ENCODE measurements at regions not wholly inside any gene's neighbourhood (a gene's known extent, or its start where the extent isn't known, plus 50 kb on each side); places are given as distances from the start of the nearest gene placed in this dataset.

GRCh38 chr16:52742052-52742451, 195.1 kb upstream of the TOX3 start:
- Histone ChIP-seq H3K9me3 (ENCODE audit: control insufficient read depth in 1 of 2, insufficient read depth in 1 of 2, low read length in 2 of 2) (no peaks in the 10 kb centered on the region), H3K36me3 (ENCODE audit: insufficient read depth, low read length) (no peaks in the 10 kb centered on the region), H3K27me3 (ENCODE audit: control insufficient read depth in 1 of 2, insufficient read depth in 2 of 2, low read length in 2 of 2) (no peaks in the 10 kb centered on the region), H3K4me3 (ENCODE audit: low read length) (no peak overlapping the region), H3K4me1 (ENCODE audit: insufficient read depth, low read length) (no peaks in the 10 kb centered on the region), H3K27ac (ENCODE audit: low read depth in 1 of 2, low read length in 2 of 2) (no peak overlapping the region)
- Mint-ChIP-seq H3K27ac (no peak overlapping the region), H3K27me3 (no peaks in the 10 kb centered on the region), H3K9me3 (peaks cover 3% of the 10 kb centered on the region), H3K4me1 (ENCODE audit: low read depth) (no peaks in the 10 kb centered on the region), H3K36me3 (ENCODE audit: low read depth) (no peaks in the 10 kb centered on the region), H3K4me3 (no peak overlapping the region)
- POLR2A ChIA-PET = no interaction called here
- CTCF ChIA-PET = no interaction called here
- intact Hi-C loops (cut with DNase I, micrococcal nuclease) = no loop called here
- TF ChIP-seq CTCF (IDR thresholded peaks at IDR 0.05) = no peak
- DNase-seq (no peak), ATAC-seq (ENCODE audit: poor library complexity) (no peak)

GRCh38 chr16:52741351-52741750, 194.4 kb upstream of the TOX3 start:
- ChIA-PET CTCF (no interaction called here), POLR2A (no interaction called here)
- Mint-ChIP-seq H3K36me3 (ENCODE audit: low read depth) (no peaks in the 10 kb centered on the region), H3K9me3 (peaks cover 3% of the 10 kb centered on the region), H3K27me3 (no peaks in the 10 kb centered on the region), H3K27ac (no peak overlapping the region), H3K4me1 (ENCODE audit: low read depth) (no peaks in the 10 kb centered on the region), H3K4me3 (no peak overlapping the region)
- Histone ChIP-seq H3K4me3 (ENCODE audit: low read length) (no peak overlapping the region), H3K36me3 (ENCODE audit: insufficient read depth, low read length) (no peaks in the 10 kb centered on the region), H3K4me1 (ENCODE audit: insufficient read depth, low read length) (no peaks in the 10 kb centered on the region), H3K9me3 (ENCODE audit: control insufficient read depth in 1 of 2, insufficient read depth in 1 of 2, low read length in 2 of 2) (no peaks in the 10 kb centered on the region), H3K27ac (ENCODE audit: low read depth in 1 of 2, low read length in 2 of 2) (no peak overlapping the region), H3K27me3 (ENCODE audit: control insufficient read depth in 1 of 2, insufficient read depth in 2 of 2, low read length in 2 of 2) (no peaks in the 10 kb centered on the region)
- DNase-seq = no peak
- ATAC-seq (ENCODE audit: poor library complexity) = no peak
- intact Hi-C loops (cut with DNase I, micrococcal nuclease) = no loop called here
- TF ChIP-seq CTCF (IDR thresholded peaks at IDR 0.05) = no peak

GRCh38 chr16:52740766-52741165, 193.8 kb upstream of the TOX3 start:
- H3K4me1 Mint-ChIP-seq (ENCODE audit: low read depth) = no peaks in the 10 kb centered on the region
- no peaks in the 10 kb centered on the region for H3K36me3 Mint-ChIP-seq (ENCODE audit: low read depth)
- Histone ChIP-seq H3K36me3 (ENCODE audit: insufficient read depth, low read length) (no peaks in the 10 kb centered on the region), H3K9me3 (ENCODE audit: control insufficient read depth in 1 of 2, insufficient read depth in 1 of 2, low read length in 2 of 2) (no peaks in the 10 kb centered on the region), H3K27ac (ENCODE audit: low read depth in 1 of 2, low read length in 2 of 2) (no peak overlapping the region), H3K27me3 (ENCODE audit: control insufficient read depth in 1 of 2, insufficient read depth in 2 of 2, low read length in 2 of 2) (no peaks in the 10 kb centered on the region), H3K4me1 (ENCODE audit: insufficient read depth, low read length) (no peaks in the 10 kb centered on the region), H3K4me3 (ENCODE audit: low read length) (no peak overlapping the region)
- H3K9me3 Mint-ChIP-seq = peaks cover 3% of the 10 kb centered on the region
- no peak overlapping the region for H3K27ac Mint-ChIP-seq
- intact Hi-C loops (cut with DNase I, micrococcal nuclease) = no loop called here
- CTCF ChIA-PET = no interaction called here
- no peak for TF ChIP-seq CTCF (IDR thresholded peaks at IDR 0.05)
- DNase-seq (no peak), ATAC-seq (ENCODE audit: poor library complexity) (no peak)
- POLR2A ChIA-PET = no interaction called here
- H3K4me3 Mint-ChIP-seq = no peak overlapping the region
- no peaks in the 10 kb centered on the region for H3K27me3 Mint-ChIP-seq

Measured in CD4-positive, alpha-beta T cell (primary cell).